ENCODE measurements at regions not wholly inside any gene's neighbourhood (a gene's known extent, or its start where the extent isn't known, plus 50 kb on each side); places are given as distances from the start of the nearest gene placed in this dataset.
"Not testable (repeated sequence)": the region's sequence is repeated elsewhere in the genome, so short reads cannot be mapped to it uniquely, and the experiment has no call there.

DNA sequence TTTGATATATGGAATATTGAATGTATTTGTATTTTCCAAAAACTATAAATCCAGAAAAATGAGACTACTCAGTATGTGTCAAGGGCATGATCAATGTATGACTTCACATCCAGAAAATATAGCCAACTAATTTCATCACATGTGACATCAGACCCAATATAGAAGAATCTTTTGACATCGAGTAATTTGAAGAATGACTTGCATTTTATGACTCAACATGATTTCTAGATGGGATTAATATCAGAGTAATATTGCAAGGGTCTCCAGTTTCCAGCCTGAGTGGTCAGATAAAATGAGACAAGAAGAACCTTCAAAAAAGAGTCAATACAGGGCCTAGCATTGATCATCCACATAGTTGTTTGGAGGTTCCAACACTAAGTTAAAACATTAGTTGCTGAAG is 467.5 kb upstream of the PAPPA start:
- no peaks in the 10 kb centered on the region for H3K27me3 ChIP-seq
- H3K4me1 ChIP-seq = no peaks in the 10 kb centered on the region
- no peak overlapping the region for H3K27ac ChIP-seq
- intact Hi-C loops (cut with DNase I; ENCODE audit: low total_unique reads) = no loop called here
- no peaks in the 10 kb centered on the region for H3K36me3 ChIP-seq
- H3K4me3 ChIP-seq = no peak overlapping the region
- DNase-seq = no peak
- H3K9me3 ChIP-seq = no peaks in the 10 kb centered on the region
- TF ChIP-seq POLR2A (IDR thresholded peaks at IDR 0.05) = no peak

GRCh38 chr9:115687356-115687755 is 466.2 kb upstream of the PAPPA start:
- Histone ChIP-seq H3K4me3 (no peak overlapping the region), H3K27me3 (no peaks in the 10 kb centered on the region), H3K4me1 (no peaks in the 10 kb centered on the region), H3K9me3 (no peaks in the 10 kb centered on the region), H3K27ac (no peak overlapping the region), H3K36me3 (no peaks in the 10 kb centered on the region)
- DNase-seq = no peak
- intact Hi-C loops (cut with DNase I; ENCODE audit: low total_unique reads) = no loop called here
- TF ChIP-seq, protein P1, sequence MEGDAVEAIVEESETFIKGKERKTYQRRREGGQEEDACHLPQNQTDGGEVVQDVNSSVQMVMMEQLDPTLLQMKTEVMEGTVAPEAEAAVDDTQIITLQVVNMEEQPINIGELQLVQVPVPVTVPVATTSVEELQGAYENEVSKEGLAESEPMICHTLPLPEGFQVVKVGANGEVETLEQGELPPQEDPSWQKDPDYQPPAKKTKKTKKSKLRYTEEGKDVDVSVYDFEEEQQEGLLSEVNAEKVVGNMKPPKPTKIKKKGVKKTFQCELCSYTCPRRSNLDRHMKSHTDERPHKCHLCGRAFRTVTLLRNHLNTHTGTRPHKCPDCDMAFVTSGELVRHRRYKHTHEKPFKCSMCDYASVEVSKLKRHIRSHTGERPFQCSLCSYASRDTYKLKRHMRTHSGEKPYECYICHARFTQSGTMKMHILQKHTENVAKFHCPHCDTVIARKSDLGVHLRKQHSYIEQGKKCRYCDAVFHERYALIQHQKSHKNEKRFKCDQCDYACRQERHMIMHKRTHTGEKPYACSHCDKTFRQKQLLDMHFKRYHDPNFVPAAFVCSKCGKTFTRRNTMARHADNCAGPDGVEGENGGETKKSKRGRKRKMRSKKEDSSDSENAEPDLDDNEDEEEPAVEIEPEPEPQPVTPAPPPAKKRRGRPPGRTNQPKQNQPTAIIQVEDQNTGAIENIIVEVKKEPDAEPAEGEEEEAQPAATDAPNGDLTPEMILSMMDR (IDR thresholded peaks at IDR 0.05) = no peak
- no peak for TF ChIP-seq POLR2A (IDR thresholded peaks at IDR 0.05)

DNA sequence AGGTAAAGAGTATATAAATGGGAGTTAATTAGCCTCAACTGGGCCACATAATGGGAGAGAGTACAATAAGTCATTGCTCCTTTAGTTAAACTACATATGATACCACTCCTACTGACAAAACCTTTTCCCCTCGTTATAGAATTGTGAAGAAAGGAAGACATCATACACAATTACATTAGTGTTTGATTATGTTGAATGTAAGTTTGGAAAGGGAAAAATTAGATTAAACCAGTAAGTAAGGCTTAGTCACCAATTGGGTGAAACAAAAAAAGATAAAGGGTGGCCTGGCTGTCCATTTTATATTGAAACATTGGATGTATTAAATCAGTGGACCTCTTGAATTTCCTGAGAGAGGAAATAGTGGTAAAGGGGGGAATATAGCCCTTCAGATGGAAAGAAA is 464.3 kb upstream of the PAPPA start:
- TF ChIP-seq POLR2A (IDR thresholded peaks at IDR 0.05) = no peak
- TF ChIP-seq, protein P1 (IDR thresholded peaks at IDR 0.05) = no peak
- no peak for DNase-seq
- no peaks in the 10 kb centered on the region for H3K4me1 ChIP-seq
- no peak overlapping the region for H3K27ac ChIP-seq
- H3K9me3 ChIP-seq = no peaks in the 10 kb centered on the region
- H3K4me3 ChIP-seq = no peak overlapping the region
- no peaks in the 10 kb centered on the region for H3K36me3 ChIP-seq
- intact Hi-C loops (cut with DNase I; ENCODE audit: low total_unique reads) = no loop called here
- H3K27me3 ChIP-seq = no peaks in the 10 kb centered on the region

GRCh38 chr9:115690786-115691496 is 462.6 kb upstream of the PAPPA start:
- Histone ChIP-seq H3K27me3 (no peaks in the 10 kb centered on the region), H3K27ac (no peak overlapping the region), H3K4me3 (no peak overlapping the region), H3K9me3 (no peaks in the 10 kb centered on the region), H3K36me3 (no peaks in the 10 kb centered on the region), H3K4me1 (no peaks in the 10 kb centered on the region)
- TF ChIP-seq, protein P1 (IDR thresholded peaks at IDR 0.05) = no peak
- no peak for TF ChIP-seq POLR2A (IDR thresholded peaks at IDR 0.05)
- intact Hi-C loops (cut with DNase I; ENCODE audit: low total_unique reads) = no loop called here
- DNase-seq = no peak

DNA sequence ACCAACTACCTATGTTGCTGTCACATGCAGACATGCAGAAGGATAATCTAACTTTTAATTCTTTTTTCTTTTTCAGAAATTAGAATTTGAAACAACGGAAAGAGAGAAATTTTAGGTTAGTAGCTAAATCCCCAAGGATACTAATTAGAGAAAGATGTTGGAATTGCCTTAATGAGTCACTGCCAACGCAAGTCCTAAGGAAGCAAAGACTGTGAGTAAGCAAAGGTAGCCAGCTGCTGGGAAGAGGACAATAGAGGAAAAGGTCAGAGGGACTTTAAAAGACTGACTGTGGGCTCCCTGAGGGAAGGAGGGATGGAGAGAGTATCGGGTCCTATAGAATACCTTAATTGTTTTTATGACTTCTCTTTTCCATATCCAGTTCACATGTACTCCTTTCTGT is 461.9 kb upstream of the PAPPA start:
- DNase-seq = no peak
- Histone ChIP-seq H3K4me1 (no peaks in the 10 kb centered on the region), H3K36me3 (no peaks in the 10 kb centered on the region), H3K9me3 (no peaks in the 10 kb centered on the region), H3K27ac (no peak overlapping the region), H3K4me3 (no peak overlapping the region), H3K27me3 (no peaks in the 10 kb centered on the region)
- no peak for TF ChIP-seq POLR2A (IDR thresholded peaks at IDR 0.05)
- TF ChIP-seq, protein P1 (IDR thresholded peaks at IDR 0.05) = no peak
- intact Hi-C loops (cut with DNase I; ENCODE audit: low total_unique reads) = no loop called here

- DNase-seq; intact Hi-C loops (cut with DNase I; ENCODE audit: low total_unique reads); H3K9me3 ChIP-seq; H3K4me1 ChIP-seq; H3K27me3 ChIP-seq; H3K36me3 ChIP-seq; H3K27ac ChIP-seq; H3K4me3 ChIP-seq: not testable (repeated sequence)
Observed at GRCh38 chr9:115692868-115693267, 460.7 kb upstream of the PAPPA start.
